Stimulated activated naive B cell treated with anti-CD40 and anti-IgM and Interleukin-4, amounts not matched to agents 10 μg/mL and 1 μg/mL and 100 μg/mL, for 72 hours (primary cell): ENCODE measurements at regions not wholly inside any gene's neighbourhood (a gene's known extent, or its start where the extent isn't known, plus 50 kb on each side); places are given as distances from the start of the nearest gene placed in this dataset.

Source experiments
- ATAC-seq, 2 donors: fragments of 150-1000 bp; cut with Tn5 transposase; replicated peaks; 2 replicates each; pipeline ENCODE4 v1.10.0; 2021; ENCODE audit warnings: moderate library complexity in 1 of 2
- DNase-seq: peaks from one replicate; pipeline ENCODE4 v3.0.0; 2021
- H3K27ac Mint-ChIP-seq: one replicate; pipeline ENCODE4 v1.8.0; 2022; ENCODE audit warnings: mild to moderate bottlenecking, mixed read lengths
- H3K27me3 Mint-ChIP-seq, 2 donors: one replicate each; pipeline ENCODE4 v1.8.0; 2022; ENCODE audit warnings: mixed read lengths in 2 of 2
- H3K36me3 Mint-ChIP-seq, 2 donors: one replicate each; pipeline ENCODE4 v1.8.0; 2022; ENCODE audit warnings: mixed read lengths in 2 of 2, mild to moderate bottlenecking in 1 of 2
- H3K4me1 Mint-ChIP-seq, 2 donors: one replicate each; pipeline ENCODE4 v1.8.0; 2022; ENCODE audit warnings: mixed read lengths in 2 of 2, mild to moderate bottlenecking in 1 of 2
- H3K4me3 Mint-ChIP-seq, 2 donors: one replicate each; pipeline ENCODE4 v1.8.0; 2022; ENCODE audit warnings: mild to moderate bottlenecking in 2 of 2, mixed read lengths in 2 of 2, moderate library complexity in 1 of 2
- H3K9me3 Mint-ChIP-seq, 2 donors: one replicate each; pipeline ENCODE4 v1.8.0; 2022; ENCODE audit warnings: mixed read lengths in 2 of 2, mild to moderate bottlenecking in 1 of 2

- Mint-ChIP-seq H3K9me3 (peaks cover 3 to 17% of the 10 kb centered on the region in 2 donors), H3K27me3 (no peaks in the 10 kb centered on the region), H3K27ac (no peak overlapping the region), H3K36me3 (no peaks in the 10 kb centered on the region), H3K4me1 (no peaks in the 10 kb centered on the region), H3K4me3 (no peak overlapping the region)
- ATAC-seq, result no peak
- DNase-seq, result no peak
Measured at GRCh38 chr11:39968071-39968470, 1491.4 kb downstream of the LRRC4C start.

GRCh38 chr11:39965701-39966100 is 1493.8 kb downstream of the LRRC4C start:
- Mint-ChIP-seq H3K4me1 (no peaks in the 10 kb centered on the region), H3K4me3 (no peak overlapping the region), H3K9me3 (peaks cover 3 to 14% of the 10 kb centered on the region in 2 donors), H3K36me3 (no peaks in the 10 kb centered on the region), H3K27ac (no peak overlapping the region), H3K27me3 (no peaks in the 10 kb centered on the region)
- DNase-seq (no peak), ATAC-seq (no peak)

- DNase-seq, result no peak
- Mint-ChIP-seq H3K27me3 (no peaks in the 10 kb centered on the region), H3K4me3 (no peak overlapping the region), H3K4me1 (no peaks in the 10 kb centered on the region), H3K36me3 (no peaks in the 10 kb centered on the region), H3K9me3 (peaks cover 0 to 6% of the 10 kb centered on the region in 2 donors), H3K27ac (no peak overlapping the region)
- no peak for ATAC-seq
Measured at GRCh38 chr11:39960206-39960605, 1499.2 kb downstream of the LRRC4C start.

GRCh38 chr11:39932966-39933365 is 1526.5 kb downstream of the LRRC4C start:
- Mint-ChIP-seq H3K9me3 (peaks cover 0 to 13% of the 10 kb centered on the region in 2 donors), H3K4me3 (no peak overlapping the region), H3K27me3 (no peaks in the 10 kb centered on the region), H3K4me1 (no peaks in the 10 kb centered on the region), H3K36me3 (no peaks in the 10 kb centered on the region), H3K27ac (no peak overlapping the region)
- ATAC-seq (no peak), DNase-seq (no peak)

- Mint-ChIP-seq H3K27ac (no peak overlapping the region), H3K4me3 (no peak overlapping the region), H3K4me1 (no peaks in the 10 kb centered on the region), H3K27me3 (no peaks in the 10 kb centered on the region), H3K36me3 (no peaks in the 10 kb centered on the region), H3K9me3 (peaks cover 4 to 15% of the 10 kb centered on the region in 2 donors)
- ATAC-seq (no peak), DNase-seq (no peak)
Measured at GRCh38 chr11:39917256-39917655, 1542.2 kb downstream of the LRRC4C start.

GRCh38 chr11:39910087-39910486 is 1549.4 kb downstream of the LRRC4C start:
- H3K36me3 Mint-ChIP-seq, result no peaks in the 10 kb centered on the region
- H3K27ac Mint-ChIP-seq, result no peak overlapping the region
- no peaks in the 10 kb centered on the region for H3K4me1 Mint-ChIP-seq
- ATAC-seq, result no peak
- no peaks in the 10 kb centered on the region for H3K27me3 Mint-ChIP-seq
- H3K9me3 Mint-ChIP-seq, result peaks cover 0 to 4% of the 10 kb centered on the region in 2 donors
- H3K4me3 Mint-ChIP-seq, result no peak overlapping the region
- DNase-seq, result no peak

GRCh38 chr11:39860931-39861330 is 1598.5 kb downstream of the LRRC4C start:
- no peak for DNase-seq
- H3K4me3 Mint-ChIP-seq, result no peak overlapping the region
- H3K4me1 Mint-ChIP-seq, result no peaks in the 10 kb centered on the region
- H3K27me3 Mint-ChIP-seq, result no peaks in the 10 kb centered on the region
- no peaks in the 10 kb centered on the region for H3K36me3 Mint-ChIP-seq
- peaks cover 0 to 2% of the 10 kb centered on the region in 2 donors for H3K9me3 Mint-ChIP-seq
- H3K27ac Mint-ChIP-seq, result no peak overlapping the region
- ATAC-seq, result no peak

GRCh38 chr11:39817241-39817640 is 1642.2 kb downstream of the LRRC4C start:
- H3K27me3 Mint-ChIP-seq, result no peaks in the 10 kb centered on the region
- H3K36me3 Mint-ChIP-seq, result no peaks in the 10 kb centered on the region
- ATAC-seq (no peak), DNase-seq (no peak)
- peaks cover 28 to 34% of the 10 kb centered on the region in 2 donors for H3K9me3 Mint-ChIP-seq
- no peaks in the 10 kb centered on the region for H3K4me1 Mint-ChIP-seq
- H3K4me3 Mint-ChIP-seq, result no peak overlapping the region
- no peak overlapping the region for H3K27ac Mint-ChIP-seq

GRCh38 chr11:39810358-39810757 is 1649.1 kb downstream of the LRRC4C start:
- no peaks in the 10 kb centered on the region for H3K36me3 Mint-ChIP-seq
- H3K27ac Mint-ChIP-seq, result no peak overlapping the region
- H3K9me3 Mint-ChIP-seq, result peaks cover 22% of the 10 kb centered on the region in 2 donors
- H3K27me3 Mint-ChIP-seq, result no peaks in the 10 kb centered on the region
- no peak overlapping the region for H3K4me3 Mint-ChIP-seq
- DNase-seq, result no peak
- H3K4me1 Mint-ChIP-seq, result no peaks in the 10 kb centered on the region
- no peak for ATAC-seq

GRCh38 chr11:39809833-39810232 is 1649.6 kb downstream of the LRRC4C start:
- Mint-ChIP-seq H3K9me3 (peaks cover 17 to 22% of the 10 kb centered on the region in 2 donors), H3K36me3 (no peaks in the 10 kb centered on the region), H3K27ac (no peak overlapping the region), H3K4me1 (no peaks in the 10 kb centered on the region), H3K4me3 (no peak overlapping the region), H3K27me3 (no peaks in the 10 kb centered on the region)
- DNase-seq, result no peak
- ATAC-seq, result no peak

- Mint-ChIP-seq H3K36me3 (no peaks in the 10 kb centered on the region), H3K27me3 (no peaks in the 10 kb centered on the region), H3K4me3 (no peak overlapping the region), H3K9me3 (peaks cover 10 to 19% of the 10 kb centered on the region in 2 donors), H3K27ac (no peak overlapping the region), H3K4me1 (no peaks in the 10 kb centered on the region)
- no peak for ATAC-seq
- no peak for DNase-seq
Measured at GRCh38 chr11:39807904-39808303, 1651.5 kb downstream of the LRRC4C start.

- Mint-ChIP-seq H3K27me3 (no peaks in the 10 kb centered on the region), H3K9me3 (peaks cover 4 to 12% of the 10 kb centered on the region in 2 donors), H3K4me3 (no peak overlapping the region), H3K4me1 (no peaks in the 10 kb centered on the region), H3K36me3 (no peaks in the 10 kb centered on the region), H3K27ac (no peak overlapping the region)
- DNase-seq (no peak), ATAC-seq (no peak)
Measured at GRCh38 chr11:39806652-39807051, 1652.8 kb downstream of the LRRC4C start.

GRCh38 chr11:39804271-39804670 is 1655.2 kb downstream of the LRRC4C start:
- Mint-ChIP-seq H3K36me3 (no peaks in the 10 kb centered on the region), H3K4me1 (no peaks in the 10 kb centered on the region), H3K27ac (no peak overlapping the region), H3K27me3 (no peaks in the 10 kb centered on the region), H3K4me3 (no peak overlapping the region), H3K9me3 (peaks cover 4 to 10% of the 10 kb centered on the region in 2 donors)
- no peak for ATAC-seq
- DNase-seq, result no peak

GRCh38 chr11:39786682-39787081 is 1672.8 kb downstream of the LRRC4C start:
- H3K27me3 Mint-ChIP-seq, result no peaks in the 10 kb centered on the region
- ATAC-seq (no peak), DNase-seq (no peak)
- H3K9me3 Mint-ChIP-seq, result peaks cover 3 to 8% of the 10 kb centered on the region in 2 donors
- H3K4me1 Mint-ChIP-seq, result no peaks in the 10 kb centered on the region
- H3K36me3 Mint-ChIP-seq, result no peaks in the 10 kb centered on the region
- H3K27ac Mint-ChIP-seq, result no peak overlapping the region
- no peak overlapping the region for H3K4me3 Mint-ChIP-seq

- DNase-seq (no peak), ATAC-seq (no peak)
- H3K36me3 Mint-ChIP-seq, result no peaks in the 10 kb centered on the region
- H3K27me3 Mint-ChIP-seq, result no peaks in the 10 kb centered on the region
- peaks cover 3 to 8% of the 10 kb centered on the region in 2 donors for H3K9me3 Mint-ChIP-seq
- no peak overlapping the region for H3K4me3 Mint-ChIP-seq
- H3K27ac Mint-ChIP-seq, result no peak overlapping the region
- H3K4me1 Mint-ChIP-seq, result no peaks in the 10 kb centered on the region
Measured at GRCh38 chr11:39786281-39786680, 1673.2 kb downstream of the LRRC4C start.

GRCh38 chr11:39784873-39785272 is 1674.6 kb downstream of the LRRC4C start:
- Mint-ChIP-seq H3K9me3 (peaks cover 3% of the 10 kb centered on the region in 2 donors), H3K4me3 (no peak overlapping the region), H3K4me1 (no peaks in the 10 kb centered on the region), H3K36me3 (no peaks in the 10 kb centered on the region), H3K27ac (no peak overlapping the region), H3K27me3 (no peaks in the 10 kb centered on the region)
- ATAC-seq, result no peak
- DNase-seq, result no peak
